Activated CD4-positive, alpha-beta T cell treated with anti-CD3 and anti-CD28 coated beads, Interleukin-2, Interleukin-6, amounts not matched to agents 100 ng/mL and 50 ng/mL, durations not matched to agents 16 hours and 8 hours (primary cell): ENCODE measurements at regions not wholly inside any gene's neighbourhood (a gene's known extent, or its start where the extent isn't known, plus 50 kb on each side); places are given as distances from the start of the nearest gene placed in this dataset.

Source experiments
- DNase-seq: peaks from one replicate; pipeline ENCODE4 v3.0.0-alpha.2; 2020

DNA sequence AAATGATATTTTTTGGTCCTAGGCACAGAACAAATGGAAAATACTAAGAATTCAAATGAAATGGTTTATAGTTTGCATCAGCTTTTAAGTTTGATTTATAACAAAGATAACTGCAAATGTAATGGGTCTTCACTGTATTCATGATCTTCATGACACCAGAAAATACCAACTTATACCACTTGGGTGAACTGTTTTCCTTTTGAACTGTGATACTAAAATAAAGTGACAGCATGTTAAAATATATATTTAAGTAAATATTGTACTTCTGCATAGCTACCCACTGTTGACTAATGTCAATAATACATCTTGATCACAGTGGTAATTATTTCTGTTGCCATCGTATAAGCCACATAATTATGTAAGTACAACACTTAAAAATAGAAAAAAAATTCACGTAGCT, 442.0 kb upstream of the ANKRD30A start:
- DNase-seq: no peak

- DNase-seq: no peak
Observed at GRCh38 chr10:36681751-36682632, 443.4 kb upstream of the ANKRD30A start.

DNA sequence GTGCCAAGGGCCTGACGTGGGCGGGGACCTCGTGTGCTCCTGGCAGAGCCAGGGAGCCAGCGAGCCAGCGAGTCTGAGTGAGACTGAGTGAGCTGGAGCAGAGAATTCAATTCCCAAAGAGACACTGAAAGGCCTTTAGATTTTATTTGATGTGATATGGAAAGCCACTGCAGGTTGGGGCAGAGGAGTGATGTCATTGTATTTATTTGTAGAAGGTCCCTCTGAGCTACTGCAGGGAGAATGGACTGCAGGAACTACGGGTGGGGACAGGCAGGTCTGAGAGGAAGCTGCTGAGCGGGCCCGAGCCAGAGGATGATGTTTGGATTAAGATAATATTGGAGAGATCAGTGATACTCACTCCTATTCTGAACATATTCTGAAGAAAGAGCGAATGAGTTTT, 445.8 kb upstream of the ANKRD30A start:
- DNase-seq: no peak

DNA sequence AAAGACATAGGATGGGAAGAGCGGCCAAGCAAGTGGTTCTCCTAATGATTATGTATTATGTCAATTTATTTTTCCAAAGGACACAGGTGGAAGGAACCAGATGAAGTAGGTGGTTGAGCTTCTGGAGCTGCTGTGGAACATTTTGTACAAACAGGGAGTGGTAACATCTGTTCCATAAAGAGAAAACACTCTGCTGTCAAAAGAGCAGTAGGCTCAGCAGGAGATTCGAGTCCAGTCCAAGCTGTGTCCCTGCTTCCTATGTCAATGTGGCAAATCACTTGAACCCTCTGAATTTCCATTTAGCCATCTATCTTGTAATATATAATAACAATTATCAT, 448.0 kb upstream of the ANKRD30A start:
- no peak for DNase-seq

GRCh38 chr10:36676756-36677430, 448.5 kb upstream of the ANKRD30A start:
- no peak for DNase-seq

DNA sequence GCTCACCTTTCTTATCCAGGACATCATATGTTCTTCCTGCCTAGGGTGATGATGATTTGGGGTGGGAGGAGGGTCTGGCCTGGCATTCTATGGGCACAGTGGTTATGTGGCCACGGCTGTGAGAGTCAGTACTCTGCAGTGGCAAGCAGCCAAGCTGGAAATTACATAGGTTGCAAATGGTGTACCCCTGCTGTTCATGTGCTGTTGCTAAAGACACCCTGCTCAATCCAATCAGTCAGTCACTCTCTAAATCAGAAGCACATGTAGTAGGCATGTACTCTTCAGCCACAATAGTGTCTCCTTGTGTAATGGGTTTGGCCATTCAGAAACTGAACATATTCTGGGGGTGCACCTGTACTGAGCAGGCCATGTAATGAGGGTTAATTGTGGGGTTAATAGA, 449.1 kb upstream of the ANKRD30A start:
- no peak for DNase-seq

DNA sequence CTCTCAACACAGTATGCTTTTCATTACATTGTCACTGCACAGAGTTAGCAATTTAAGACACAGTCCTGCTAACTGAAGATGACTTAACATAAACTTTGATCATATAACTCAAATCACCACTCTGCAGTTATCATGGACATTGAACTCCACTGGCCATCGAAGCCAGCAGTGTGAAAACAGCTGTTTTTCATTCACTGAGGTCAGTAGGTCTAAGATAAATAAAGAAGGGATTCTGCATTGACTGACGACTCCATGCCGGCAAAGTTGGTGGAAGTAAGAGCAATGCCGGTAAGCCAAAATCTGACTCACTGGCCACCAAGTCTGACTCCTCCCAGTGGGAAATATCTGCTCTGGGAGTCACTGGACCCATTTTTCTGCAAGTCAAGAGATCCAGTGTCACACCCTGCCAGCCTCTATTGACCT, 449.9 kb upstream of the ANKRD30A start:
- DNase-seq: no peak

- DNase-seq: no peak
Observed at GRCh38 chr10:36671607-36672006, 453.8 kb upstream of the ANKRD30A start.

DNA sequence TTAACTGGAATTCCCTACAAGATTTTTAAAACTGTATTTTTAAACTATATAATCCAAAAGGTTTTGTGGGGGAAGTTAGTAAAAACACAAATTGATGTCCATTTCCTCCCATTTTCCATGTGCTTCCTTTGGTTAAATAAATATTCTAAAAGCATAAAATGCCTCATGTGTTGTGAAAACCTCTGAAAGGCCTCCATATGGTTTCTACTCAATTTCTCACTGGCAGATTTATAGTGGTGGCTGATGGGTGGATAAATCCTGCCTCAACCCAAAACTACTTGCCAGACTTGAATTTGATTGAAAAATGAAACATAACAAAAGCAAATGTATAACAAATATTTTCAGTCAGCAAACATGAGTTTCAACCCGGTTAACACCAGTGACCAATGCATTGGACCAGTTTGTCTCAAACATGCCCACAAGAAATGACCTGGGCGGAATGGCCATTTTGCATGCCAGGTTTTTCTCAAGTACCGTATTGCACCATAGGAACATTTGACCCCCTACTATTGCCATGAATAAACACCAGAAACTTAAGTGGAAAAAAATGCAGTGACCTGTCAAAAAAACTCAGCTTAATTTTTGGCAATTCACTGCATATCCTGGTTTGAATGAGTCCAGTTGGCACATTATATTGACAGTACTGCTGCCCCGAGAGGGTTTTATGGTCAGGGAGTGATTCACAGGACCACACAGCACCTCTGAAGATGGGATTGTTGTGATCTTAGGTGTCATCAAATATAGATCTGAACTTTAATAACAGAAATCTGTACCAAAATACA, 454.6 kb upstream of the ANKRD30A start:
- no peak for DNase-seq

DNA sequence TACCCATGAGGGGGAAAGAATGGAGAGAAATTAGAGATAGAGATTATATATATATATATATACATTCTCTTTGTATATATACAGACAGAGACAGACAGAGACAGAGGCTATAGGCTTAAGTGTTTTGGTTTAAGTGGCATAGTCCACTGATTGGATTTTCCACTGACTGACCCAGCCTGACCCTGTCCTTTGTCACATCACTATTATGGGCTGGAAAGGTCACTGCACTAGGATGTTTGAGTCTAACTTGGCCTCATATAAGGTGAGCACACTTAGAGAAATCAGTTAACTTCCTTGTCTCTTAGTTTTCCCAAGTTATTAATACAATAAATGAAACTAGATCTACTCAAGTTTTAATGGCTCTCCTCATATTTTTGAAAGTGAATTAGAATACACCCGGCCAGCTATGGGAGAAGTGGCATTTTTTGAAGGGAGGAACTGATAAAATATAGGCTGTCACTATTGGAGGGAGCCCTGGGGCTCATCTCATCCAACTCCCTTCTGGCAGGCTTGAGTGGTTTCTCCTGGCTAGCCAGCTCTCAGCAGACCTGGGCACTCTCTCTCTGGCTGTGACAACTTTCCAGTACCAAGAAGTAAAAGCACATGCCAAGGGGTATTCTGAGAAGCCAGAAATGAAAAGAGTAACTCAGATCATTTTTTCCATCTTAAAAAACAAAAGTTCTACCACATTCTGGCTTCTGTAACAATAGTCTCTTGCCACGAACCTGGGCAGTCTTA, 455.6 kb upstream of the ANKRD30A start:
- DNase-seq: no peak

DNA sequence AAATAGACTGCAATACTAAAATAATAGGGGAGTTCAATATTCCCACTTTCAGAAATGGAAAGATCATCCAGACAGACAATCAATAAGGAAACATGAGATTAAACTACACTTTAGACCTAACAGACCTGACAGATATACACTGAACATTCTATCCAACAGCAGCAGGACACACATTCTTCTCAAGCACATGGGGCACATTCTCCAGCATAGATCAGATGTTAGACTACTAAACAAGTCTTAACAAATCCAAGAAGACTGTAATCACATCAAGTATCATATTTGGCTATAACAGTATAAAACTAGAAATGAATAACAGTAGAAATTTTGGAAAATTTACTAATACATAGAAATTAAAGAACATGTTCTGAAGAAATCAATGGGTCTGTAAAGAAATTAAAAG, 458.9 kb upstream of the ANKRD30A start:
- no peak for DNase-seq

GRCh38 chr10:36662571-36662970, 462.8 kb upstream of the ANKRD30A start:
- no peak for DNase-seq

- no peak for DNase-seq
Observed at GRCh38 chr10:36650274-36650673, 475.1 kb upstream of the ANKRD30A start.

DNA sequence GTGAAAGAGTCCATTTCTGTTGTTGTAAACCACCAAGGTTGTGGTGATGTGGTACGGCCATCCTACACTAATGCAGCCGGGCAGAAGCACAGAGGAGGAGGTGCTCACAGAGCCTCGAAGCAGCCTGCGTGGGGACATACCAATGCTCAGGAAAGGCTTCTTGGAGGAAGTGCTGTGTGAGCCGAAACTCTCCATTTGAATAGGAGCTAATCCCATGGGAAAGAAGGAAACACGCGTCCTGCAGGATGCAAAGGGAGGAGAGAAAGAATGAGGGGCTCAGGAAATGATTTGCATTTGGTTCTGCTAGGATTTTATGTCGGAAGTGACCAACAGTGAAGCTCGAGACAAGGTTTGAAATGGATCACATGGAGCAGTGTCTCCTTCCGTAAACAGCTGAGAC, 477.9 kb upstream of the ANKRD30A start:
- DNase-seq: no peak

- DNase-seq: no peak
Observed at GRCh38 chr10:36640626-36641025, 484.8 kb upstream of the ANKRD30A start.

DNA sequence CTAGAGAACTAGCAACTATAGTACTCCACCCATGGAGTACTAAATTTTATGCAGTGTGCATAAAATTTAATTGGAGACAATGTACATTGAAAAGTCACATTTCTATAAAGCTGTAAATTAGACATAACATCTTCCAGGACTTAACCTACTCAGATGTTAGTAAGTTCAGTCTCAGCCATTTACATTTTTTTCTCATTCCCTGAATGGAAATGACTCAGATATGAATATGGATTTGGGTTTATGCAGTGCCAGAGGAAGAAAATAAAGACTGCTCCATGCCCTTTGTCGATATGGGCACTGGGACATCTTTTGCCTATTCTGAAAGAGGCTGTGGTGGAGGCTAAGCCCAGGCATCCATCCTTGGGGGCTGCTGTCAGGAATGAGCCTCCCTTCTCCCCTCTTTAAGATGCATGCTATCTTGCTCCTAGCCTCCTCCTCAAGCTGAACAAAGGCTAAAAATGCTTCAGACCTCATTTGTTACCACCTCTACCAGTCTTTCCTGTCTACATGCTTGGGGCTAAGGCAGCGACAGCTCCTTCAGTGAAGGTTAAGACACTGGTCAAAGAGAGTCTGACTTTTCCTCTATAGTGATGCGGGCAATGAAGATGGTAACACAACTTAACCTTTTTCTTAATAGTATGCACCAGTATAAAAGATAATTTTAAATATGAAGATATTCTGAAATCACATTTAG, 486.8 kb upstream of the ANKRD30A start:
- no peak for DNase-seq

- DNase-seq: no peak
Observed at GRCh38 chr10:36636879-36637278, 488.5 kb upstream of the ANKRD30A start.

GRCh38 chr10:36636285-36636839, 489.0 kb upstream of the ANKRD30A start:
- no peak for DNase-seq

DNA sequence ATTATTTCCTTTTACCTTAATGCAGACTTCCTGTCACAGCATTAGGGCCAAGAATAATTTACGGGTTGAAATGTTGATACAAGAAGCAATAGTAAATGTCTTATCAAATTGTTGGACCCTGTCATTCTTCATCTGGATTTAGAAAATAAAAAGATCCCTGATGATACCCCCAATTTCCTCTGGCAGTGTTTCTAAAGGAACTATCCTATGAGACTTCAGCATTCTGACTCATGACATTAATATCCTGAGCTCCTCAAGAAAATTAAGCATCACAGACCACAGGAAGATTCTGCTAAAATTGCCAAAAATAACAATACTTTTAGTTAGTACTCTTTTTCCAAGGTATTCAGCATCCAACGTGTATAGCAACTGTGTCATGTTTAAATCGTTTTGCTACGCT, 490.5 kb upstream of the ANKRD30A start:
- DNase-seq: no peak

DNA sequence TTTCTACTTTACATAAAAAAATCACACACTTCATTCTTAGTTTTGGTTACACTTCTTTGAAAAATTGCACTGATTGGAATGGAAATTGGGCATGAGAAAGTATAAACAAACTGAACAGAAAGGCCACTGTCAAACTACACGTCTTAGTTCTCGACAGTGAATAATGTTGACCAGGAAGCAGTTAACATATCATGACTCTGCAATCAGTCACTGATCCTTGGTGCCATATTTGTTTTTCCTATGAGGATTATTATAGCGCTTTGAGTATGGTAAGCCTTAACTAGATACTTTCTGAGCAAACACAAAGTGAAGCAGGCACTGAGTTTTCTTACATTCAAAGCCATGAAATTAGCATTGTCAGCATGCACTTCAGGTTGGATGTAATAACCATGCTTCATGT, 495.1 kb upstream of the ANKRD30A start:
- no peak for DNase-seq

DNA sequence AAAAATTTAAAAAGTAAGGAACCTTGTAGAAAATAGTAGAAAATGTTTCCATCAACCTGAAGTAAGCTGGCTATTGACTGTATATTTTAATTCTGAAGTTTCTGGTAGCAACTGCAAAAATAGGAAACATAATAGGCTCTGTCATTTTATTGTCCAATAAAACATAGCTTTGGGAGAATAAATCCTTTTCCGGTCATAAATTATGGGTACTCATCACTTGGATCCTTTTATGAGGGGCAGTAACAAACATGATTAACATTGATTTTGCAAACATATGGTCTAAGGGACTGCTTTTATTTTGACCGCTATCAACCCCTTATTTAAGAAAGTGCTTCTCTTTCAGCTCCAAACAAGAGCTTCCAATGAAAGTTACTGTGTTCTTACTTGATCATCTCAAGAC, 495.9 kb upstream of the ANKRD30A start:
- no peak for DNase-seq

DNA sequence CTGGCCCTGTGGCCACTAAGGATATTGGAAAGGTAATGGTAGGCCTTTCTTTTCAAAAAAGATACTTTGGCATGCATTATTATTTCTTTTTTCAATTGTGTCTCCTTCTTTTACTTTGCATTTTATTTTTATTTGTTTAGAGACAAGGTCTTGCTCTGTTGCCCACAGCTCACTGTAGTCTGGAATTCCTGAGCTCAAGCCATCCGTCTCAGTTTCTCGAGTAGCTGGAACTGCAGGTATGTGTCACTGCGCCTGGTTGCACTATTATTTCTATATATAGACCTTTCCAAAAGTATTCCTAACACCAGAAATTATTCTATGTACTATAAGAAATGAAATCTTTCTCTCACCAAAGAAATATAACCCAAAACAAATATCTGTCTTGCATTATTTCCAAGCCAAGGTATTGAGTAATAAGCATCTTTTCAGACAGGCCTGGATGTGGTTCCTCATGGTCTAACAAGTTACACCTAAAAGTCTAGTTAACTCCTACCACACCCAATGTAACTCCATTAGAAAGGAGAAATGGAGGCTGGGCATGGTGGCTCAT, 500.8 kb upstream of the ANKRD30A start:
- DNase-seq: no peak
